CD14-positive monocyte (primary cell): ENCODE measurements at regions not wholly inside any gene's neighbourhood (a gene's known extent, or its start where the extent isn't known, plus 50 kb on each side); places are given as distances from the start of the nearest gene placed in this dataset.

Experiments
- DNase-seq, 3 donors: peaks; one replicate each; pipeline ENCODE4 v3.0.0-alpha.2; 2011 to 2022
- H2AFZ ChIP-seq: 2 replicates; pipeline ENCODE4 v1.6.0; 2012; ENCODE audit warnings: mild to moderate bottlenecking, low read depth, low read length, inconsistent platforms; ENCODE audit not compliant: insufficient read depth, poor library complexity, severe bottlenecking
- H3K27ac ChIP-seq, 2 donors: 1 replicate in 1 of 2; 2 replicates in 1 of 2; pipeline ENCODE4 v1.5.1; 2012 to 2013; ENCODE audit warnings: low read length in 2 of 2, control low read depth in 1 of 2, inconsistent platforms in 1 of 2, low read depth in 1 of 2, mild to moderate bottlenecking in 1 of 2
- H3K27me3 ChIP-seq, 2 donors: one replicate each; pipeline versions ENCODE4 v1.6.0 to v1.6.1; 2011 to 2013; ENCODE audit warnings: low read length in 2 of 2; ENCODE audit not compliant: control insufficient read depth in 2 of 2, insufficient read depth in 2 of 2
- H3K36me3 ChIP-seq, 2 donors: replicated peaks in 1 of 2; 1 replicate in 1 of 2; 2 replicates in 1 of 2; pipeline versions ENCODE4 v1.5.1 to v1.6.1; 2012 to 2013; ENCODE audit warnings: low read length in 2 of 2, control low read depth in 1 of 2, inconsistent platforms in 1 of 2, mild to moderate bottlenecking in 1 of 2; ENCODE audit not compliant: insufficient read depth in 2 of 2, control insufficient read depth in 1 of 2
- H3K4me1 ChIP-seq, 2 donors: 1 replicate in 1 of 2; 2 replicates in 1 of 2; pipeline versions ENCODE4 v1.5.1 to v1.6.1; 2012 to 2013; ENCODE audit warnings: low read length in 2 of 2, control low read depth in 1 of 2, inconsistent platforms in 1 of 2, mild to moderate bottlenecking in 1 of 2, moderate library complexity in 1 of 2; ENCODE audit not compliant: insufficient read depth in 2 of 2, control insufficient read depth in 1 of 2
- H3K4me2 ChIP-seq: replicated peaks from 2 replicates; pipeline ENCODE3; 2012; ENCODE audit warnings: low read length, moderate library complexity, mild to moderate bottlenecking; ENCODE audit not compliant: poor library complexity, severe bottlenecking; ENCODE audit errors: extremely low read depth
- H3K4me3 ChIP-seq, 3 experiments: fragments of 200-600 bp in 1 of 3; sonication (generic) in 1 of 3; replicated peaks in 1 of 3; 1 replicate in 2 of 3; 2 replicates in 1 of 3; pipeline ENCODE4 v1.5.1; 2011 to 2013; ENCODE audit warnings: low read length in 3 of 3, mild to moderate bottlenecking in 3 of 3, control low read depth in 2 of 3, low read depth in 2 of 3, inconsistent platforms in 1 of 3, moderate library complexity in 1 of 3
- H3K79me2 ChIP-seq: 2 replicates; pipeline ENCODE4 v1.6.0; 2012; ENCODE audit warnings: mild to moderate bottlenecking, control low read depth, inconsistent platforms, low read length, moderate library complexity; ENCODE audit not compliant: insufficient read depth
- H3K9ac ChIP-seq: 2 replicates; pipeline ENCODE4 v1.6.0; 2017; ENCODE audit warnings: low read length, mild to moderate bottlenecking; ENCODE audit not compliant: insufficient read depth, poor library complexity, severe bottlenecking
- H3K9me3 ChIP-seq, 2 donors: replicated peaks in 1 of 2; 1 replicate in 1 of 2; 2 replicates in 1 of 2; pipeline versions ENCODE4 v1.5.1 to v1.6.1; 2012 to 2013; ENCODE audit warnings: low read length in 2 of 2, control low read depth in 1 of 2; ENCODE audit not compliant: control insufficient read depth in 1 of 2, insufficient read depth in 1 of 2
- H4K20me1 ChIP-seq: 2 replicates; pipeline ENCODE4 v1.6.0; 2012; ENCODE audit warnings: mild to moderate bottlenecking, low read length, control low read depth, moderate library complexity; ENCODE audit not compliant: insufficient read depth
- H3K27ac Mint-ChIP-seq, 7 donors: one replicate each; pipeline ENCODE4 v1.8.0; 2020; ENCODE audit warnings: mild to moderate bottlenecking in 7 of 7, mixed read lengths in 7 of 7, moderate library complexity in 6 of 7, inconsistent platforms in 2 of 7
- H3K27me3 Mint-ChIP-seq, 3 donors: one replicate each; pipeline ENCODE4 v1.8.0; 2021 to 2022; ENCODE audit warnings: low read depth in 3 of 3, mild to moderate bottlenecking in 3 of 3, mixed read lengths in 3 of 3, moderate library complexity in 3 of 3, inconsistent platforms in 1 of 3
- H3K36me3 Mint-ChIP-seq, 2 donors: one replicate each; pipeline ENCODE4 v1.8.0; 2020; ENCODE audit warnings: mixed read lengths in 2 of 2, inconsistent platforms in 1 of 2, mild to moderate bottlenecking in 1 of 2
- H3K4me1 Mint-ChIP-seq: one replicate; pipeline ENCODE4 v1.8.0; 2020; ENCODE audit warnings: mild to moderate bottlenecking, mixed read lengths
- H3K4me3 Mint-ChIP-seq, 2 donors: one replicate each; pipeline ENCODE4 v1.8.0; 2020; ENCODE audit warnings: mild to moderate bottlenecking in 2 of 2, mixed read lengths in 2 of 2, moderate library complexity in 1 of 2
- H3K9me3 Mint-ChIP-seq, 7 donors: one replicate each; pipeline ENCODE4 v1.8.0; 2020 to 2022; ENCODE audit warnings: mixed read lengths in 7 of 7, mild to moderate bottlenecking in 6 of 7, moderate library complexity in 6 of 7, inconsistent platforms in 2 of 7
- WGBS: methylation state at CpG from one replicate; pipeline ENCODE4 v1.1.5; 2013; ENCODE audit warnings: missing lambda C conversion rate; ENCODE audit not compliant: insufficient coverage; 5-methylcytosine and 5-hydroxymethylcytosine counted together
- intact Hi-C, 2 donors: fragments of 100-400 bp; cut with micrococcal nuclease; formaldehyde crosslinking; loops; one replicate each; pipeline versions ENCODE4 v1.15.0 to v1.15.1; 2023
- TF ChIP-seq, protein P1 (sequence below): fragments of 200-600 bp; IDR thresholded peaks from one replicate; pipeline ENCODE4 v1.8.0; 2022; ENCODE audit warnings: antibody characterized with exemption, mild to moderate bottlenecking

DNA sequence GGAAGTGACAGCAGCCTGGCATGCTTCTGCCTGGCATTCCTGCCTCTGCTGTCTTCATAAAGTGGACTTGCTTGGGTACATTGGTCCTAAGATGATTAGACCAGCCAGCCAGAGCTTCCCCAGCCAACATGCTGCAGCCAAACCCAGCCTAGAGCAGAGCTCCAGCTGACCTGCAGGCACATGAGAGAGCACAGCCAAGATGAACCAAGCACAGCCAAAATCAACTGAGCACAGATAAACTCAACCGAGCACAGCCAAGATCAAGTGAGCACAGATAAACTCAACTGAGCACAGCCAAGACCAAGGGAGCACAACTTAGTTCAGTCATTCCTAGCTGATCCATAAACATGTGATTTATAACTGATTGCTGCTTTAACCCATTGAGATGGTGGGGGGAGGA lies 266.5 kb downstream of the MSX2 start:
- no peak for DNase-seq
- Histone ChIP-seq H3K4me3 (no peak overlapping the region), H3K36me3 (no peaks in the 10 kb centered on the region), H3K27ac (no peak overlapping the region), H2AFZ (no peak overlapping the region), H3K4me2 (no peak overlapping the region), H3K4me1 (no peaks in the 10 kb centered on the region), H3K27me3 (no peaks in the 10 kb centered on the region), H3K9me3 (no peaks in the 10 kb centered on the region), H4K20me1 (no peaks in the 10 kb centered on the region), H3K79me2 (no peaks in the 10 kb centered on the region), H3K9ac (no peak overlapping the region)
- no peak overlapping the region for H3K4me3 Mint-ChIP-seq
- peaks cover 0 to 3% (median 2%) of the 10 kb centered on the region in 3 donors for H3K27me3 Mint-ChIP-seq
- no peaks in the 10 kb centered on the region for H3K36me3 Mint-ChIP-seq
- 83% methylated on average over 1 of the region's 1 CpG for WGBS
- TF ChIP-seq, protein P1, sequence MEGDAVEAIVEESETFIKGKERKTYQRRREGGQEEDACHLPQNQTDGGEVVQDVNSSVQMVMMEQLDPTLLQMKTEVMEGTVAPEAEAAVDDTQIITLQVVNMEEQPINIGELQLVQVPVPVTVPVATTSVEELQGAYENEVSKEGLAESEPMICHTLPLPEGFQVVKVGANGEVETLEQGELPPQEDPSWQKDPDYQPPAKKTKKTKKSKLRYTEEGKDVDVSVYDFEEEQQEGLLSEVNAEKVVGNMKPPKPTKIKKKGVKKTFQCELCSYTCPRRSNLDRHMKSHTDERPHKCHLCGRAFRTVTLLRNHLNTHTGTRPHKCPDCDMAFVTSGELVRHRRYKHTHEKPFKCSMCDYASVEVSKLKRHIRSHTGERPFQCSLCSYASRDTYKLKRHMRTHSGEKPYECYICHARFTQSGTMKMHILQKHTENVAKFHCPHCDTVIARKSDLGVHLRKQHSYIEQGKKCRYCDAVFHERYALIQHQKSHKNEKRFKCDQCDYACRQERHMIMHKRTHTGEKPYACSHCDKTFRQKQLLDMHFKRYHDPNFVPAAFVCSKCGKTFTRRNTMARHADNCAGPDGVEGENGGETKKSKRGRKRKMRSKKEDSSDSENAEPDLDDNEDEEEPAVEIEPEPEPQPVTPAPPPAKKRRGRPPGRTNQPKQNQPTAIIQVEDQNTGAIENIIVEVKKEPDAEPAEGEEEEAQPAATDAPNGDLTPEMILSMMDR: no peak
- H3K9me3 Mint-ChIP-seq: no peaks in the 10 kb centered on the region
- no peaks in the 10 kb centered on the region for H3K4me1 Mint-ChIP-seq
- H3K27ac Mint-ChIP-seq: no peak overlapping the region
- intact Hi-C loops: no loop called here

DNA sequence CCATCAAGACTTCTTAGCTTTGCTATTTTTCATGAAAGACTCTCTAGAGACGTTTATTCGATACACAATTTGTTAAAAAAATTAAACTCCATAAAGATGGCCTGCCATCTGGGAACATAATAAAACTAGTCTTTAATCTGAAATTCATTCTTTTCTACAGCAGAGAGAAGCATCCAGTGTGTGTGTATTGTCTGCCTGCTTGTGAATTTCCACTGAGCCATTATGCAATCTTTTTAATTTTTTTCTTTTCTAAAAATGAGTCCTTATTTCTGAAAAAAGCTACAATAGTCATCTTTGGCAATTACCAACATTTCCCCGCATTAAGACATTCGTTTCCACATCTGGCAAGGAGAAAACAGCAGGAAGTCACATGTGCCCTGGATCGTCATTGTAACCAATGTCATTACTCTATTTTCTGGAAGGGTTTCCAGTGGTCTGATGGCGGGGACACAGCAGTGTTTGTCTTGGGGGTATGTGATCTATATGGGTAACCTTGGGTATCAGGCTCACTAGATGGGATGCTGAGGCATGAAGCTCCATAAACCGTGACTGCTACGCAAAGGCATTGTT lies 263.1 kb downstream of the MSX2 start:
- no peaks in the 10 kb centered on the region for H3K4me1 Mint-ChIP-seq
- H3K36me3 Mint-ChIP-seq: no peaks in the 10 kb centered on the region
- Histone ChIP-seq H2AFZ (no peak overlapping the region), H3K36me3 (no peaks in the 10 kb centered on the region), H3K9ac (no peak overlapping the region), H3K79me2 (no peaks in the 10 kb centered on the region), H3K27ac (no peak overlapping the region), H3K27me3 (no peaks in the 10 kb centered on the region), H4K20me1 (no peaks in the 10 kb centered on the region), H3K4me1 (no peaks in the 10 kb centered on the region), H3K4me2 (no peak overlapping the region), H3K4me3 (no peak overlapping the region), H3K9me3 (no peaks in the 10 kb centered on the region)
- H3K4me3 Mint-ChIP-seq: no peak overlapping the region
- TF ChIP-seq, protein P1: no peak
- H3K27me3 Mint-ChIP-seq: peaks cover 0 to 3% (median 0%) of the 10 kb centered on the region in 3 donors
- H3K9me3 Mint-ChIP-seq: peaks cover 0 to 2% (median 0%) of the 10 kb centered on the region in 7 donors
- no peak for DNase-seq
- no CpG with 5 or more reads among the region's 8 CpGs for WGBS
- intact Hi-C loops: no loop called here
- no peak overlapping the region for H3K27ac Mint-ChIP-seq
